ENCODE measurements at regions not wholly inside any gene's neighbourhood (a gene's known extent, or its start where the extent isn't known, plus 50 kb on each side); places are given as distances from the start of the nearest gene placed in this dataset.

GRCh38 chr14:105837349-105838063 lies 311.1 kb downstream of the TMEM121 start:
- H3K36me3 ChIP-seq (ENCODE audit: control insufficient read depth in 4 of 4, insufficient read depth in 3 of 4, low read depth in 1 of 4, low read length in 3 of 4), result no peaks in the 10 kb centered on the region
- 76% methylated on average over 20 of the region's 20 CpGs for WGBS
- no peak overlapping the region for H3K9ac ChIP-seq (ENCODE audit: low read depth in 1 of 2, low read length in 2 of 2)
- TF ChIP-seq HNF4A (conservative IDR thresholded peaks at IDR 0.05) (no peak), GABPA (IDR thresholded peaks at IDR 0.05 in 1 of 2, conservative IDR thresholded peaks at IDR 0.05 in 1 of 2) (no peak), TAF1 (conservative IDR thresholded peaks at IDR 0.05) (no peak), SP1 (IDR thresholded peaks at IDR 0.05) (no peak)
- peaks cover 0 to 3% (median 0%) of the 10 kb centered on the region in 4 donors for H3K27me3 ChIP-seq (ENCODE audit: control insufficient read depth in 4 of 4, insufficient read depth in 4 of 4, low read length in 3 of 4)
- H3K9me3 ChIP-seq (ENCODE audit: control insufficient read depth in 4 of 4, low read length in 3 of 4), result no peaks in the 10 kb centered on the region
- no peaks in the 10 kb centered on the region for H3K4me1 ChIP-seq (ENCODE audit: control insufficient read depth in 4 of 4, insufficient read depth in 4 of 4, low read length in 3 of 4)
- DNase-seq (ENCODE audit: low spot score), result no peak
- H3K27ac ChIP-seq (ENCODE audit: low read depth in 1 of 2, low read length in 2 of 2), result no peak overlapping the region
- no peak overlapping the region for H3K4me3 ChIP-seq (ENCODE audit: low read depth in 1 of 3, low read length in 3 of 3)

- H3K27ac ChIP-seq (ENCODE audit: low read depth in 1 of 2, low read length in 2 of 2), result no peak overlapping the region
- H3K9ac ChIP-seq (ENCODE audit: low read depth in 1 of 2, low read length in 2 of 2), result no peak overlapping the region
- no peaks in the 10 kb centered on the region for H3K36me3 ChIP-seq (ENCODE audit: control insufficient read depth in 4 of 4, insufficient read depth in 3 of 4, low read depth in 1 of 4, low read length in 3 of 4)
- WGBS, result 88% methylated on average over 11 of the region's 11 CpGs
- H3K4me1 ChIP-seq (ENCODE audit: control insufficient read depth in 4 of 4, insufficient read depth in 4 of 4, low read length in 3 of 4), result no peaks in the 10 kb centered on the region
- H3K4me3 ChIP-seq (ENCODE audit: low read depth in 1 of 3, low read length in 3 of 3), result no peak overlapping the region
- peaks cover 0 to 3% (median 0%) of the 10 kb centered on the region in 4 donors for H3K27me3 ChIP-seq (ENCODE audit: control insufficient read depth in 4 of 4, insufficient read depth in 4 of 4, low read length in 3 of 4)
- H3K9me3 ChIP-seq (ENCODE audit: control insufficient read depth in 4 of 4, low read length in 3 of 4), result no peaks in the 10 kb centered on the region
- TF ChIP-seq CTCF (IDR thresholded peaks at IDR 0.05; ENCODE audit: low read depth, low read length, missing input control) (no peak), RXRA (IDR thresholded peaks at IDR 0.05) (no peak), HNF4A (conservative IDR thresholded peaks at IDR 0.05) (no peak), JUND (IDR thresholded peaks at IDR 0.05) (no peak), FOXA1 (IDR thresholded peaks at IDR 0.05) (no peak), NR2F2 (IDR thresholded peaks at IDR 0.05) (no peak)
- no peak for DNase-seq (ENCODE audit: low spot score)
Observed at GRCh38 chr14:105838107-105838506, 311.7 kb downstream of the TMEM121 start.

- H3K27me3 ChIP-seq (ENCODE audit: control insufficient read depth in 4 of 4, insufficient read depth in 4 of 4, low read length in 3 of 4), result peaks cover 0 to 3% (median 0%) of the 10 kb centered on the region in 4 donors
- H3K36me3 ChIP-seq (ENCODE audit: control insufficient read depth in 4 of 4, insufficient read depth in 3 of 4, low read depth in 1 of 4, low read length in 3 of 4), result no peaks in the 10 kb centered on the region
- 78% methylated on average over 15 of the region's 15 CpGs for WGBS
- H3K4me3 ChIP-seq (ENCODE audit: low read depth in 1 of 3, low read length in 3 of 3), result no peak overlapping the region
- H3K27ac ChIP-seq (ENCODE audit: low read depth in 1 of 2, low read length in 2 of 2), result no peak overlapping the region
- no peak for DNase-seq (ENCODE audit: low spot score)
- H3K9ac ChIP-seq (ENCODE audit: low read depth in 1 of 2, low read length in 2 of 2), result no peak overlapping the region
- H3K4me1 ChIP-seq (ENCODE audit: control insufficient read depth in 4 of 4, insufficient read depth in 4 of 4, low read length in 3 of 4), result no peaks in the 10 kb centered on the region
- H3K9me3 ChIP-seq (ENCODE audit: control insufficient read depth in 4 of 4, low read length in 3 of 4), result no peaks in the 10 kb centered on the region
- TF ChIP-seq HNF4A (conservative IDR thresholded peaks at IDR 0.05), result no peak
- TF ChIP-seq RXRA (IDR thresholded peaks at IDR 0.05), result no peak
- no peak for TF ChIP-seq JUND (IDR thresholded peaks at IDR 0.05)
- no peak for TF ChIP-seq ATF3 (IDR thresholded peaks at IDR 0.05)
- TF ChIP-seq HNF4G (IDR thresholded peaks at IDR 0.05), result no peak
- TF ChIP-seq NR2F2 (IDR thresholded peaks at IDR 0.05), result no peak
- no peak for TF ChIP-seq ZBTB33 (IDR thresholded peaks at IDR 0.05)
- TF ChIP-seq GABPA (IDR thresholded peaks at IDR 0.05 in 1 of 2, conservative IDR thresholded peaks at IDR 0.05 in 1 of 2), result no peak
- no peak for TF ChIP-seq FOXA1 (IDR thresholded peaks at IDR 0.05)
- no peak for TF ChIP-seq CTCF (IDR thresholded peaks at IDR 0.05; ENCODE audit: low read depth, low read length, missing input control)
- no peak for TF ChIP-seq YY1 (IDR thresholded peaks at IDR 0.05)
- no peak for TF ChIP-seq MAX (IDR thresholded peaks at IDR 0.05)
Observed at GRCh38 chr14:105838591-105839424, 312.4 kb downstream of the TMEM121 start.
